ENCODE measurements at regions not wholly inside any gene's neighbourhood (a gene's known extent, or its start where the extent isn't known, plus 50 kb on each side); places are given as distances from the start of the nearest gene placed in this dataset.

GRCh38 chr12:68559246-68559645, 51.5 kb upstream of the RAP1B start:
- no peak for DNase-seq (ENCODE audit: low spot score)

GRCh38 chr12:68559984-68560850, 50.5 kb upstream of the RAP1B start:
- no peak for DNase-seq (ENCODE audit: low spot score)

- DNase-seq (ENCODE audit: low spot score) = no peak
These were observed 49.8 kb upstream of the RAP1B start for GRCh38 chr12:68560851-68561422.
